Sigmoid colon (tissue), 6 donors: ENCODE measurements at regions not wholly inside any gene's neighbourhood (a gene's known extent, or its start where the extent isn't known, plus 50 kb on each side); places are given as distances from the start of the nearest gene placed in this dataset.

Source experiments
- DNase-seq: peaks from one replicate; pipeline ENCODE4 v3.0.0-alpha.2; 2019
- H3K27ac ChIP-seq, 4 donors: fragments of 200-600 bp; sonication (generic); one replicate each; pipeline ENCODE4 v1.5.1; 2016 to 2019; ENCODE audit warnings: mild to moderate bottlenecking in 1 of 4
- H3K27me3 ChIP-seq, 3 donors: fragments of 200-600 bp; sonication (generic); one replicate each; pipeline ENCODE4 v1.5.1; 2019; ENCODE audit warnings: mild to moderate bottlenecking in 1 of 3
- H3K36me3 ChIP-seq, 4 donors: fragments of 200-600 bp; sonication (generic); one replicate each; pipeline ENCODE4 v1.5.1; 2016 to 2019
- H3K4me1 ChIP-seq, 4 donors: fragments of 200-600 bp; sonication (generic); one replicate each; pipeline ENCODE4 v1.5.1; 2017 to 2019
- H3K4me3 ChIP-seq, 4 donors: fragments of 200-600 bp; sonication (generic); one replicate each; pipeline ENCODE4 v1.5.1; 2017 to 2019; ENCODE audit warnings: mild to moderate bottlenecking in 2 of 4, moderate library complexity in 1 of 4
- H3K9me3 ChIP-seq, 4 donors: fragments of 200-600 bp in 3 of 4; sonication (generic) in 3 of 4; one replicate each; pipeline versions ENCODE4 v1.5.1 to v1.6.1; 2013 to 2019
- CTCF ChIP-seq, 4 experiments: fragments of 450-650 bp in 3 of 4; fragments of 200-600 bp in 1 of 4; IDR thresholded peaks; one replicate each; pipeline ENCODE4 v1.5.1; 2016 to 2019; ENCODE audit warnings: antibody characterized with exemption in 4 of 4, mild to moderate bottlenecking in 3 of 4, moderate library complexity in 2 of 4
- EP300 ChIP-seq, 4 donors: sonication (generic); formaldehyde crosslinking; IDR thresholded peaks; one replicate each; pipeline ENCODE4 v1.6.1; 2017; ENCODE audit warnings: antibody characterized with exemption in 4 of 4
- POLR2A ChIP-seq, 2 donors: fragments of 450-650 bp; IDR thresholded peaks; one replicate each; pipeline ENCODE4 v1.6.1; 2016; ENCODE audit warnings: antibody characterized with exemption in 2 of 2, mild to moderate bottlenecking in 2 of 2, moderate library complexity in 2 of 2
- POLR2AphosphoS5 ChIP-seq, 4 donors: sonication (generic); formaldehyde crosslinking; IDR thresholded peaks; one replicate each; pipeline ENCODE4 v1.6.1; 2017; ENCODE audit warnings: antibody characterized with exemption in 4 of 4
- WGBS, 2 donors: extraction: QIAGEN DNeasy Blood & Tissue Kit; methylation state at CpG; one replicate each; pipeline ENCODE4 v1.1.7; 2013; 5-methylcytosine and 5-hydroxymethylcytosine counted together
- intact Hi-C: fragments of 100-400 bp; cut with DNase I; formaldehyde crosslinking; loops from one replicate; pipeline ENCODE4 v1.15.1; 2023
- donor health status: healthy with polysubstance abuse.
- donor health status: healthy.

- no peak overlapping the region for H3K4me3 ChIP-seq
- no peaks in the 10 kb centered on the region for H3K4me1 ChIP-seq
- H3K9me3 ChIP-seq: no peaks in the 10 kb centered on the region
- intact Hi-C loops: no loop called here
- H3K27me3 ChIP-seq: no peaks in the 10 kb centered on the region
- H3K36me3 ChIP-seq: no peaks in the 10 kb centered on the region
- WGBS, 2 donors: 76 to 89% methylated on average over 1 of the region's 1 CpG
- no peak overlapping the region for H3K27ac ChIP-seq
- no peak for TF ChIP-seq POLR2AphosphoS5 (IDR thresholded peaks at IDR 0.05)
- TF ChIP-seq POLR2A (IDR thresholded peaks at IDR 0.05): no peak
- TF ChIP-seq EP300 (IDR thresholded peaks at IDR 0.05): no peak
- TF ChIP-seq CTCF (IDR thresholded peaks at IDR 0.05): no peak
- no peak for DNase-seq
Measured at GRCh38 chr14:87443039-87443438, 549.9 kb downstream of the GALC start.

- Histone ChIP-seq H3K27ac (no peak overlapping the region), H3K27me3 (no peaks in the 10 kb centered on the region), H3K9me3 (no peaks in the 10 kb centered on the region), H3K4me1 (no peaks in the 10 kb centered on the region), H3K4me3 (no peak overlapping the region), H3K36me3 (no peaks in the 10 kb centered on the region)
- WGBS, 2 donors: 71% methylated on average over 2 of the region's 2 CpGs
- TF ChIP-seq EP300 (IDR thresholded peaks at IDR 0.05): no peak
- no peak for TF ChIP-seq CTCF (IDR thresholded peaks at IDR 0.05)
- no peak for TF ChIP-seq POLR2AphosphoS5 (IDR thresholded peaks at IDR 0.05)
- no peak for TF ChIP-seq POLR2A (IDR thresholded peaks at IDR 0.05)
- DNase-seq: no peak
- intact Hi-C loops: no loop called here
Measured at GRCh38 chr14:87437158-87437557, 555.8 kb downstream of the GALC start.

- H3K4me3 ChIP-seq: no peak overlapping the region
- no peak overlapping the region for H3K27ac ChIP-seq
- no peaks in the 10 kb centered on the region for H3K27me3 ChIP-seq
- intact Hi-C loops: no loop called here
- no peaks in the 10 kb centered on the region for H3K9me3 ChIP-seq
- DNase-seq: no peak
- H3K36me3 ChIP-seq: no peaks in the 10 kb centered on the region
- 64 to 68% methylated on average over 1 of the region's 1 CpG for WGBS, 2 donors
- TF ChIP-seq EP300 (IDR thresholded peaks at IDR 0.05) (no peak), POLR2A (IDR thresholded peaks at IDR 0.05) (no peak), POLR2AphosphoS5 (IDR thresholded peaks at IDR 0.05) (no peak), CTCF (IDR thresholded peaks at IDR 0.05) (no peak)
- H3K4me1 ChIP-seq: peaks cover 0 to 8% (median 0%) of the 10 kb centered on the region in 4 donors
Measured at GRCh38 chr14:87434680-87435079, 558.3 kb downstream of the GALC start.

- Histone ChIP-seq H3K36me3 (no peaks in the 10 kb centered on the region), H3K4me1 (peaks cover 0 to 8% (median 0%) of the 10 kb centered on the region in 4 donors), H3K4me3 (no peak overlapping the region), H3K27ac (no peak overlapping the region), H3K9me3 (no peaks in the 10 kb centered on the region), H3K27me3 (no peaks in the 10 kb centered on the region)
- WGBS, 2 donors: 39 to 75% methylated on average over 1 of the region's 1 CpG
- no peak for DNase-seq
- intact Hi-C loops: no loop called here
- TF ChIP-seq POLR2AphosphoS5 (IDR thresholded peaks at IDR 0.05) (no peak), POLR2A (IDR thresholded peaks at IDR 0.05) (no peak), CTCF (IDR thresholded peaks at IDR 0.05) (no peak), EP300 (IDR thresholded peaks at IDR 0.05) (no peak)
Measured at GRCh38 chr14:87434011-87434410, 559.0 kb downstream of the GALC start.

GRCh38 chr14:87432698-87433097 is 560.3 kb downstream of the GALC start:
- Histone ChIP-seq H3K27ac (no peak overlapping the region), H3K9me3 (no peaks in the 10 kb centered on the region), H3K36me3 (no peaks in the 10 kb centered on the region), H3K4me1 (peaks cover 0 to 8% (median 0%) of the 10 kb centered on the region in 4 donors), H3K4me3 (no peak overlapping the region), H3K27me3 (no peaks in the 10 kb centered on the region)
- WGBS, 2 donors: 93% methylated on average over 6 of the region's 6 CpGs
- TF ChIP-seq POLR2AphosphoS5 (IDR thresholded peaks at IDR 0.05): no peak
- TF ChIP-seq CTCF (IDR thresholded peaks at IDR 0.05): no peak
- TF ChIP-seq POLR2A (IDR thresholded peaks at IDR 0.05): no peak
- no peak for TF ChIP-seq EP300 (IDR thresholded peaks at IDR 0.05)
- DNase-seq: no peak
- intact Hi-C loops: no loop called here
